ENCODE measurements at regions not wholly inside any gene's neighbourhood (a gene's known extent, or its start where the extent isn't known, plus 50 kb on each side); places are given as distances from the start of the nearest gene placed in this dataset.

- no peaks in the 10 kb centered on the region for H3K9me3 ChIP-seq
- H3K4me1 ChIP-seq (ENCODE audit: insufficient read depth) = peaks cover 2% of the 10 kb centered on the region
- no peak overlapping the region for H3K27ac ChIP-seq
- intact Hi-C loops (cut with DNase I) = no loop called here
- H3K4me3 ChIP-seq = no peak overlapping the region
- H3K36me3 ChIP-seq = no peaks in the 10 kb centered on the region
- WGBS, 3 donors = 85 to 92% (median 92%) methylated on average over 17 of the region's 17 CpGs
- TF ChIP-seq EP300 (IDR thresholded peaks at IDR 0.05) = no peak
- no peak for TF ChIP-seq POLR2A (IDR thresholded peaks at IDR 0.05)
- TF ChIP-seq, protein P1, sequence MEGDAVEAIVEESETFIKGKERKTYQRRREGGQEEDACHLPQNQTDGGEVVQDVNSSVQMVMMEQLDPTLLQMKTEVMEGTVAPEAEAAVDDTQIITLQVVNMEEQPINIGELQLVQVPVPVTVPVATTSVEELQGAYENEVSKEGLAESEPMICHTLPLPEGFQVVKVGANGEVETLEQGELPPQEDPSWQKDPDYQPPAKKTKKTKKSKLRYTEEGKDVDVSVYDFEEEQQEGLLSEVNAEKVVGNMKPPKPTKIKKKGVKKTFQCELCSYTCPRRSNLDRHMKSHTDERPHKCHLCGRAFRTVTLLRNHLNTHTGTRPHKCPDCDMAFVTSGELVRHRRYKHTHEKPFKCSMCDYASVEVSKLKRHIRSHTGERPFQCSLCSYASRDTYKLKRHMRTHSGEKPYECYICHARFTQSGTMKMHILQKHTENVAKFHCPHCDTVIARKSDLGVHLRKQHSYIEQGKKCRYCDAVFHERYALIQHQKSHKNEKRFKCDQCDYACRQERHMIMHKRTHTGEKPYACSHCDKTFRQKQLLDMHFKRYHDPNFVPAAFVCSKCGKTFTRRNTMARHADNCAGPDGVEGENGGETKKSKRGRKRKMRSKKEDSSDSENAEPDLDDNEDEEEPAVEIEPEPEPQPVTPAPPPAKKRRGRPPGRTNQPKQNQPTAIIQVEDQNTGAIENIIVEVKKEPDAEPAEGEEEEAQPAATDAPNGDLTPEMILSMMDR (IDR thresholded peaks at IDR 0.05) = no peak
- no peak for DNase-seq
- no peaks in the 10 kb centered on the region for H3K27me3 ChIP-seq
Measured at GRCh38 chr5:2180456-2180855, 297.7 kb upstream of the IRX4 start.

DNA sequence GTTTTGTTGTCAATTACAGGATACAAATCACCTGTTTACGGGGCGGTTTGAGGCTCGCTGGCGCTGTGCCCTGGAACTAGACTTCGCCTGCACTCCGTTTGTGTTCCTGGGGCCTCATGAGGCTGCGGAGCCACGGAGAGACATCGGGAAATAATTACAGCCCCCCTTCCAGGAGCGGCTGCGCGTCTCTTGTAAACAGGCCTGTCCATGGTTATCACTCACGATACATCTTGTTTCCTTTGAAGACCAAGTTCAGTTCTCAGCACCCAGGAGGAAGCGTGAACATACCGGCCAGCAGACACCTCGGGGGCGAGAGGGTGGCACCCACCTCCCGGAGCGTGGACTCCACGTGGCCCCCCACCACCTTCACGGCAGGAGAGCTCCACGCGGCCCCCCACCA lies 297.1 kb upstream of the IRX4 start:
- Histone ChIP-seq H3K9me3 (no peaks in the 10 kb centered on the region), H3K4me3 (no peak overlapping the region), H3K27me3 (no peaks in the 10 kb centered on the region), H3K27ac (no peak overlapping the region), H3K36me3 (no peaks in the 10 kb centered on the region), H3K4me1 (ENCODE audit: insufficient read depth) (peaks cover 2% of the 10 kb centered on the region)
- intact Hi-C loops (cut with DNase I) = no loop called here
- no peak for DNase-seq
- 52 to 60% (median 57%) methylated on average over 23 of the region's 23 CpGs for WGBS, 3 donors
- no peak for TF ChIP-seq EP300 (IDR thresholded peaks at IDR 0.05)

- Histone ChIP-seq H3K36me3 (no peaks in the 10 kb centered on the region), H3K9me3 (no peaks in the 10 kb centered on the region), H3K4me3 (no peak overlapping the region), H3K27ac (no peak overlapping the region), H3K4me1 (ENCODE audit: insufficient read depth) (no peaks in the 10 kb centered on the region), H3K27me3 (no peaks in the 10 kb centered on the region)
- intact Hi-C loops (cut with DNase I) = no loop called here
- WGBS, 3 donors = 87 to 89% (median 87%) methylated on average over 12 of the region's 12 CpGs
- TF ChIP-seq POLR2A (IDR thresholded peaks at IDR 0.05) (no peak), EP300 (IDR thresholded peaks at IDR 0.05) (no peak)
- TF ChIP-seq, protein P1 (IDR thresholded peaks at IDR 0.05) = no peak
- DNase-seq = no peak
Measured at GRCh38 chr5:2178528-2178927, 295.8 kb upstream of the IRX4 start.

- no peaks in the 10 kb centered on the region for H3K9me3 ChIP-seq
- DNase-seq = no peak
- no peaks in the 10 kb centered on the region for H3K36me3 ChIP-seq
- H3K4me3 ChIP-seq = no peak overlapping the region
- H3K27me3 ChIP-seq = no peaks in the 10 kb centered on the region
- intact Hi-C loops (cut with DNase I) = no loop called here
- no peaks in the 10 kb centered on the region for H3K4me1 ChIP-seq (ENCODE audit: insufficient read depth)
- no peak overlapping the region for H3K27ac ChIP-seq
- TF ChIP-seq EP300 (IDR thresholded peaks at IDR 0.05) (no peak), POLR2A (IDR thresholded peaks at IDR 0.05) (no peak)
- TF ChIP-seq, protein P1 (IDR thresholded peaks at IDR 0.05) = no peak
- WGBS, 3 donors = 83 to 86% (median 85%) methylated on average over 12 of the region's 12 CpGs
Measured at GRCh38 chr5:2178071-2178477, 295.3 kb upstream of the IRX4 start.

GRCh38 chr5:2177244-2177643 lies 294.5 kb upstream of the IRX4 start:
- Histone ChIP-seq H3K36me3 (no peaks in the 10 kb centered on the region), H3K27me3 (no peaks in the 10 kb centered on the region), H3K4me3 (no peak overlapping the region), H3K27ac (no peak overlapping the region), H3K4me1 (ENCODE audit: insufficient read depth) (no peaks in the 10 kb centered on the region), H3K9me3 (no peaks in the 10 kb centered on the region)
- DNase-seq = no peak
- intact Hi-C loops (cut with DNase I) = no loop called here
- TF ChIP-seq, protein P1 (IDR thresholded peaks at IDR 0.05) = no peak
- WGBS, 3 donors = 84 to 92% (median 88%) methylated on average over 7 of the region's 7 CpGs

All from ovary (tissue), 7 donors.